AG04450 (cell line): ENCODE measurements at regions not wholly inside any gene's neighbourhood (a gene's known extent, or its start where the extent isn't known, plus 50 kb on each side); places are given as distances from the start of the nearest gene placed in this dataset.

Source experiments
- CTCF ChIA-PET: fragments of 300-600, 350-600 bp; formaldehyde crosslinking; extraction: SDS; loops from one replicate; lab custom pipeline; 2022; ENCODE audit warnings: antibody characterized with exemption, inconsistent platforms; lab: Charles Lee
- POLR2A ChIA-PET: fragments of 350-600 bp; formaldehyde crosslinking; extraction: SDS; loops from one replicate; lab custom pipeline; 2021; ENCODE audit warnings: antibody characterized with exemption, inconsistent platforms; lab: Yijun Ruan, JAX
- DNase-seq: peaks from one replicate; pipeline ENCODE4 v3.0.0-alpha.2; 2011; ENCODE audit warnings: low read depth, low spot score
- H3K27ac ChIP-seq: one replicate; pipeline ENCODE4 v1.5.1; 2012; ENCODE audit warnings: low read depth, low read length, control low read depth
- H3K27me3 ChIP-seq: one replicate; pipeline ENCODE4 v1.6.0; 2012; ENCODE audit warnings: low read length; ENCODE audit not compliant: control insufficient read depth, insufficient read depth
- H3K4me3 ChIP-seq: 2 replicates; pipeline ENCODE4 v1.5.1; 2011; ENCODE audit warnings: mild to moderate bottlenecking, low read depth, low read length, control low read depth
- H3K9me3 ChIP-seq: 2 replicates; pipeline ENCODE4 v1.5.1; 2012; ENCODE audit warnings: low read length; ENCODE audit not compliant: control insufficient read depth, insufficient read depth
- CTCF ChIP-seq: IDR thresholded peaks from 2 replicates; pipeline ENCODE4 v1.5.1; 2011; ENCODE audit warnings: low read depth, low read length, control low read depth, inconsistent platforms

- H3K27ac ChIP-seq = no peak overlapping the region
- no peaks in the 10 kb centered on the region for H3K27me3 ChIP-seq
- ChIA-PET POLR2A (no interaction called here), CTCF (no interaction called here)
- H3K9me3 ChIP-seq = no peaks in the 10 kb centered on the region
- DNase-seq = no peak
- no peak overlapping the region for H3K4me3 ChIP-seq
- TF ChIP-seq CTCF = no peak
Measured at GRCh38 chr12:89836026-89836425, 127.4 kb upstream of the ATP2B1 start.

- no peak for TF ChIP-seq CTCF
- no peak overlapping the region for H3K4me3 ChIP-seq
- no peaks in the 10 kb centered on the region for H3K27me3 ChIP-seq
- DNase-seq = no peak
- H3K9me3 ChIP-seq = no peaks in the 10 kb centered on the region
- CTCF ChIA-PET = no interaction called here
- POLR2A ChIA-PET = interaction anchor here (0.6 kb wide), 1 partner anchor 213 kb away, joined by 4 read pairs; no protein-coding TSS in a partner anchor
- H3K27ac ChIP-seq = no peak overlapping the region
Measured at GRCh38 chr12:89834676-89835075, 126.0 kb upstream of the ATP2B1 start.

GRCh38 chr12:89833337-89834252, 125.0 kb upstream of the ATP2B1 start:
- CTCF ChIA-PET = no interaction called here

GRCh38 chr12:89832336-89832735, 123.7 kb upstream of the ATP2B1 start:
- no peak for DNase-seq
- POLR2A ChIA-PET = no interaction called here
- CTCF ChIA-PET = no interaction called here
- TF ChIP-seq CTCF = no peak
- no peaks in the 10 kb centered on the region for H3K27me3 ChIP-seq
- H3K27ac ChIP-seq = no peak overlapping the region
- no peaks in the 10 kb centered on the region for H3K9me3 ChIP-seq
- H3K4me3 ChIP-seq = no peak overlapping the region

More at GRCh38 chr12:89833337-89834252, 125.0 kb upstream of the ATP2B1 start:
- TF ChIP-seq CTCF = no peak
- Histone ChIP-seq H3K9me3 (no peaks in the 10 kb centered on the region), H3K27me3 (no peaks in the 10 kb centered on the region), H3K4me3 (no peak overlapping the region), H3K27ac (no peak overlapping the region)
- DNase-seq = no peak
- POLR2A ChIA-PET = no interaction called here

- no peak for DNase-seq
- ChIA-PET CTCF (no interaction called here), POLR2A (no interaction called here)
- no peak for TF ChIP-seq CTCF
- H3K9me3 ChIP-seq = no peaks in the 10 kb centered on the region
- H3K27ac ChIP-seq = no peak overlapping the region
- no peak overlapping the region for H3K4me3 ChIP-seq
- H3K27me3 ChIP-seq = no peaks in the 10 kb centered on the region
Measured at GRCh38 chr12:89831310-89832095, 122.9 kb upstream of the ATP2B1 start.
